ES-I3 (cell line): ENCODE measurements at regions not wholly inside any gene's neighbourhood (a gene's known extent, or its start where the extent isn't known, plus 50 kb on each side); places are given as distances from the start of the nearest gene placed in this dataset.

ENCODE experiments used
- H3K36me3 ChIP-seq: 2 replicates; pipeline ENCODE4 v1.6.1; 2013; ENCODE audit warnings: mild to moderate bottlenecking, low read length, control low read depth, moderate library complexity; ENCODE audit not compliant: insufficient read depth
- H3K4me1 ChIP-seq: 2 replicates; pipeline ENCODE4 v1.6.1; 2013; ENCODE audit warnings: mild to moderate bottlenecking, control low read depth, low read length; ENCODE audit not compliant: insufficient read depth
- H3K9ac ChIP-seq: 2 replicates; pipeline ENCODE4 v1.6.1; 2013; ENCODE audit warnings: low read depth, mild to moderate bottlenecking, low read length, moderate library complexity
- H3K9me3 ChIP-seq: 2 replicates; pipeline ENCODE4 v1.6.1; 2013; ENCODE audit warnings: mild to moderate bottlenecking, low read length, moderate library complexity; ENCODE audit not compliant: control insufficient read depth, insufficient read depth

DNA sequence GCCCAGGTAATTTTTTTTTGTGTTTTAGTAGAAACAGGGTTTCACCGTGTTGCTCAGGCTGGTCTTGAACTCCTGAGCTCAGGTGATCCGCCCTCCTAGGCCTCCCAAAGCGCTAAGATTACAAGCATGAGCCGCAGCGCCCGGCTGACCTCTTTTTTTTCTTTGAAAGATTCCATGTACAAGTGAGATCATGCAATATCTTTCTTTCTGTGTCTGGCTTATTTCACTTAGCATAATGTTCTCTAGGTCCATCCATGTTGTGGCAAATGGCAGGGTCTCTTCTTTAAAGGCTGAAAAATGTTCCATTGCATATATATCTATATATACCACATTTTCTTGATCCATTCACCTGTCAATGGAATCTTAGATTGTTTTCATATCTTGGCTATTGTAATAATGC lies 255.0 kb upstream of the MYOCD start:
- H3K4me1 ChIP-seq, result peaks cover 15% of the 10 kb centered on the region; the same call in 1 of the 2 replicates
- H3K9ac ChIP-seq, result no peak overlapping the region
- H3K9me3 ChIP-seq, result no peaks in the 10 kb centered on the region
- H3K36me3 ChIP-seq, result no peaks in the 10 kb centered on the region

DNA sequence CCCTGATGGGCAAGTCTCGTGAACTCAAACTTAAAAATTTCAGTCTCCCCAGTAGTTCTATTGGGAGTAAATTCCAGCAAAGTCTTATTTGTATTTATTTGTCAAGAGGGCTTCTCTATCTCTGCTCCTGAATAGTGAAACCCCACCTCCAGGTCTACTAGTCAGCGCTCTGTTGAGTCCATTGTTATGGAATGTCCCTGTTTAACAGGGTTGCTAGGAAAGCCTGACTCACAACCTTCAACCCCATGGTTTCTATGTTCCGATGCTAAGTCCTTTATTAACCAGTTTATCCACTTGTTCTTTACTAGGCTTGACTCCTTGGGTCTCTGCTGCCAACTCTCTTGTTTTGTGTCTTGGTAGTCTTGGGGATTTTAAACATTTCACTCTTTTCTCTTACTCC lies 250.7 kb upstream of the MYOCD start:
- Histone ChIP-seq H3K36me3 (no peaks in the 10 kb centered on the region), H3K9me3 (no peaks in the 10 kb centered on the region), H3K4me1 (peaks cover 9% of the 10 kb centered on the region; the same call in 1 of the 2 replicates), H3K9ac (no peak overlapping the region)

DNA sequence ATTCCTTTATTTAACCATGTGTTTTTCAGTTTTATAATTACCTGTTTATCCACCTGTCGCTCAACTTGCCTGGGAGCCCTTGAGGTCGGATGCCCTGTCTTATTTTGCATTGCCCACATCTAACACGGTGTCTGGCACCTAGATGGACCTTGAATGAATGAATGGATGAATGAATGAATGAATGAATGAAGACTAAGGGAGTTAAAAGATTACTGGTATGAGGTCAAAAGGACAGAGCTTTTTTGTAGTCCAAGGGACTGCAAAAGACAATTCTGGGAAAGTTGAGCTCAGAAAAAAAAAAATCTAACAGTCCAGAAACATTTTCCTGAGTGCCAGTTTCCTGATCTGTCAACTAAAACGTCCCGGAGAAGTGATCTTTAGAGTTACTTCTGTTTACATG lies 244.6 kb upstream of the MYOCD start:
- Histone ChIP-seq H3K36me3 (no peaks in the 10 kb centered on the region), H3K9me3 (no peaks in the 10 kb centered on the region), H3K9ac (no peak overlapping the region), H3K4me1 (no peaks in the 10 kb centered on the region)

DNA sequence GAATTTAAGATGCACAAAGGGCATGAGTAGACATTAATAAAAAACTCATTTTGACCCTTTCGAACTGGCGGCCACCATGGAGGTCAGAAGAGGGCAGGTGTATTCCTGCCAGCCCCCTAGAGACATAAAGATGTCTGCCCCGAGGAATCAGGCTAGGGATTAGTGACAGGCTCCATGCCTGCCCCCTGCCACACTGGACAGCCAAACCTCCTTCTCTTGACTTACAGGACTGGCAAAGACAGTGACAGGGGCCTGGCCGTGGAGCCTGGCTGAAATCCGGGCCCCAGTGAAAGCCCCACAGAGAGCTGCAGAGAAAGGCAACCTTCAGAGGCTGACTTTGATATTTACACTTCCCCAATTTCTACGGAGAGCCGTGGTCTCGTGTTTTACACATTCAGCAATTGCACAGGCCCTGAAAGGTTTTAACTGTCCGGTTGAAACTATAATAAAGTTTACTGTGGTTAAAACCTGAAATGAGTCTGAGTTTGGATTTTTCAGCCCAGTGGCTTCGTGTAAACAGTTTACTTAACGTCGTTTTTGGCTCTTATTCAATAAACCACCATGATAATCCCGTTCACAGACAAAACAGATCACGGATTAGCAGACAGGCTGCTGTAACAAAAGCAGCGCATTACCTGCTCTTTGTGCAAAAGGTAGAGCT lies 243.9 kb upstream of the MYOCD start:
- no peaks in the 10 kb centered on the region for H3K36me3 ChIP-seq
- H3K9ac ChIP-seq, result no peak overlapping the region
- no peaks in the 10 kb centered on the region for H3K4me1 ChIP-seq
- H3K9me3 ChIP-seq, result no peaks in the 10 kb centered on the region

DNA sequence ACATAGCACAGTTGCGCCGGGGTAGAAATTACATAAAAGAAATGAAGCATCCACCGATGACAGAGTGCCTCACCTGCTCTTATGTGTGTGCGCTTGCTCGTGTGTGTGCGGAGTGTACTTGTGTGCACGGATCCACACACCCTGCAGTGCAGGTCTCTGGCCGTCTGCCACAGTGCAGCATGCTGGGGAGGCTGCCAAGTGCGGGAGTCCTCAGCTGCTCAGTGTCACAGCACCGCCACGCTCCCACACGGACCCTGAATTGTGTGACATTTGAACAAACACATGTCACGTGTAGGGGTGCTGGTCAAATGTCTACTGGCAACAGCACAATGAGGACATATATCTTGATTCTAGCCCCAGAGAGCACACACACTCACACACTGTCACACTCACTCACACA lies 243.0 kb upstream of the MYOCD start:
- H3K9ac ChIP-seq, result no peak overlapping the region
- no peaks in the 10 kb centered on the region for H3K9me3 ChIP-seq
- H3K36me3 ChIP-seq, result no peaks in the 10 kb centered on the region
- H3K4me1 ChIP-seq, result no peaks in the 10 kb centered on the region

DNA sequence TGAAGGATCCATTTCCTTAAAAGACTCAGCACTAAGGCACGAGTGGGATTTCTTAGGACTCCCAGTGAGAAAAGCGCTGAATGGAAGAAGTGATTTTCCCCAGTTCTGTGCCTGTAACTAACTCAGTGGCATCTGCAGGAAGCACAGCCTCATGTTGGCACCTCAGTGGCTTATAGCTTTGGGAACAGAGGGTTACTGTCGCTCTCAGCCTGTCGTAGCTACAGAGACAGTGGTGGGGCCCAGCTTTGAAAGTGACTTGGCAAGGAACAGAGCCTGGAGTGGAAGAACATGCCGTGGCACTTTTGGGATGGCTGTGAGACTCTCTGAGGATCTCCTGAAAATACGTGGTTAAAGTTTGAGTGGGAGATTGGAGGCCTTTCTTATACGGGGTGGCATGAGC lies 242.4 kb upstream of the MYOCD start:
- Histone ChIP-seq H3K9ac (no peak overlapping the region), H3K4me1 (no peaks in the 10 kb centered on the region), H3K36me3 (no peaks in the 10 kb centered on the region), H3K9me3 (no peaks in the 10 kb centered on the region)

DNA sequence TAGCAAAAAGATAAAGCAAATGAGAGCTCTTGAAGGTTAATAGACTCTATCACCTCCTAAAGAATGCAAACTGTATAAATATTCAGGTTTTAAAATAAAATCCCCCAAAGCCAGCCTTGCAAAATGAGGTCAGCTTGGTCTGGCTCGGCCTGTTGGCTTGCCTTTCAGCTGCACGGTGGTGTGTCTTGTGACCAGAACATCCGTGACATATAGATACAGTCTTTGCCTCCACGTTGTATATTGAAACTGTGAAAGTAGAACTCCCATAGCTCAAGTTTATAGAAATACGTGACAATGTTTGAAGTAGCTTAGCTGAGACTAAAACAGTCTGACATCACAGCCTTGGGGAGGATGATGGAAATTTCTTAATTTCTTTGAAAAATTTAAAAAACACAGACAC lies 236.6 kb upstream of the MYOCD start:
- Histone ChIP-seq H3K36me3 (no peaks in the 10 kb centered on the region), H3K4me1 (peaks cover 4% of the 10 kb centered on the region; the same call in 1 of the 2 replicates), H3K9me3 (no peaks in the 10 kb centered on the region), H3K9ac (no peak overlapping the region)

DNA sequence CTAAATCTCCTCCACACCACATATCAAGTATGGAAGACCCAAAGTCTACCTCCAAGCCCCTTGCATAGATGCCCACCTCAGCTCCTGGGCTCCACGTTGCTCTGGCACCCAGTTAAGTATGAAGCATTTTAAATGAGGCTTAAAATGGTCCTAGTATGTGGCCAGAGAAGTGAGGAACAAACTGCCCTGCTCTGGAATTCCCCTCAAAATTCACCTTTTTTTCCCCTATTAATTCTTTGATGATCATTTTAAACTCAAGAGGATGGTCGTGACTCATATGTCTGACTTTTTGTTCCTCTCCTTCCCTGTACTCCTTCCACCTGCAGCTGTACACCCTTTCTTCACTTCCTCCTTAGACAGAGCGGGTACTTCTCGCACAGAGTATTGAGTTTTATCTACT lies 234.5 kb upstream of the MYOCD start:
- H3K36me3 ChIP-seq, result no peaks in the 10 kb centered on the region
- no peaks in the 10 kb centered on the region for H3K9me3 ChIP-seq
- H3K4me1 ChIP-seq, result peaks cover 4% of the 10 kb centered on the region; the same call in 1 of the 2 replicates
- no peak overlapping the region for H3K9ac ChIP-seq

DNA sequence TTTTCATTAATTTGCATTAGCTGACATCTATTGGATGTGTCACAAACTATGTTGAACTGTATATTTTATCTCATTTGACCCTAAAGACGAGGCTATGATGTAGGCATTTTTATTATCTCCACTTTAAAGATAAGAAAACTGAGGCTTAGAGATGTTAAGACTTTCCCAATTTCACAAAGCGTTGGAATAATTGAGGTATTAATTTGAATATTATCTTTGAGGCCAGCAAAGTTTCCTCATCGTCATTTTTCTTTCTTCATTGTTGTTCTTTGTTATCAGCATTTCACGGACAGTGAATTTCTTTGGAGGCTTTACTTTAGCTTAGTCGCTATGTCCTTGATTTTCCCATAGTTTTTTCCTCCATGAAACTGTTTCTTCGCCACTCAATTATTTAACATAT lies 227.5 kb upstream of the MYOCD start:
- Histone ChIP-seq H3K9me3 (no peaks in the 10 kb centered on the region), H3K9ac (no peak overlapping the region), H3K4me1 (peaks cover 4% of the 10 kb centered on the region; the same call in 1 of the 2 replicates), H3K36me3 (no peaks in the 10 kb centered on the region)

DNA sequence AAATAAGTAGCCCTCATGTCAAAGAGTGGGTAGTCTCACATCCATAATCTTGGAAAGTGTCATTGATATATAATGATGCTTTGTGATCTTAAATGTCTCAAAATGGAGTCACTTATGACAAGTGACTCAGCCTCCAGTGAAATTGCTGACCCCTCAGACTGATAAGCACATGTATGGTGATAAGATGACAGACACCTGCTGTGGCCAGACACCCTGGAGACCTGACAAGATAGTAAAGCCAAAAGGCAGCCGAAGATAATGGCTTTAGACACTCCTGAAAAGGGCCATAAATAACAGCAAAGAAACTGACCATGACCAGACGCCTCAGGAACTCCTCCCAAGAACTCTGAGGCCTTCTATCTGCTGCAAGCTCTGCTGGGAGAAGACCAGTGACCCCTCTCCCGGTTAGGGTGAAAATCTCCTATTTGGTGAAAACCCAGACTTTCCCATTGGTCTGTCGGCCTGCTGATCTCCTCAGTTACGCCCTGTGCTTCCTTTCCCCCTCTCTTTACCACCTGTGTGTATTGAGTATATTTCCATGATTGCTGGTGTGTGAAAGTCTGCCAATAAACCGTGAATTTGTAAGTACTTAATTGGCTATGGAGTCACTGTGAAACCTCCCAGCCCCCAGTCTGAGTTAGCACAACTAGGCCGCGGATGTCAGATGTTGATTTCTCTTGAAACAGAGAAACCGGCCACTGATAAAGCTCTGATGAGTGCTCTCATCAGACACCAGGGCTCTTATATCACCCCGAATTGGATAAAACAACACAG lies 226.7 kb upstream of the MYOCD start:
- Histone ChIP-seq H3K9ac (no peak overlapping the region), H3K9me3 (no peaks in the 10 kb centered on the region), H3K36me3 (no peaks in the 10 kb centered on the region), H3K4me1 (peaks cover 1% of the 10 kb centered on the region; the same call in 1 of the 2 replicates)

DNA sequence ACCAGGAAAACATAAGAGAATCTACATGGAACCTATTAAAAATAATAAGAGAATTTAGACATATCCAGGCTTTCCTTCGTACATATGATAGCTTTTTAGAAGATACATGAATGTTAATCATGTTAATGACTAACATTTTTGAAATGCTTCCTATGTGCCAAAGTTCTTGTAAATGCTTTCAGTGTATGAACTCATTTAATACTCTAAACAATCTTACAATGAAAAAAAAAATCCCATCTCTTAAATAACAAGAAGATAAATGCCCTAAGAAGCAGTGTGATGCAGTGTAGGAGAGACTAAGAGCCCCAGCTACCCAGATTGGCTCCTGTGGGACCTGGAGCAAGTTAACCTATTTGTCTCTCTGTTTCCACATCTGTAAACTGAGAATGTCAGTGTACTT lies 220.4 kb upstream of the MYOCD start:
- H3K36me3 ChIP-seq, result no peaks in the 10 kb centered on the region
- H3K9ac ChIP-seq, result no peak overlapping the region
- H3K4me1 ChIP-seq, result no peaks in the 10 kb centered on the region
- H3K9me3 ChIP-seq, result no peaks in the 10 kb centered on the region

DNA sequence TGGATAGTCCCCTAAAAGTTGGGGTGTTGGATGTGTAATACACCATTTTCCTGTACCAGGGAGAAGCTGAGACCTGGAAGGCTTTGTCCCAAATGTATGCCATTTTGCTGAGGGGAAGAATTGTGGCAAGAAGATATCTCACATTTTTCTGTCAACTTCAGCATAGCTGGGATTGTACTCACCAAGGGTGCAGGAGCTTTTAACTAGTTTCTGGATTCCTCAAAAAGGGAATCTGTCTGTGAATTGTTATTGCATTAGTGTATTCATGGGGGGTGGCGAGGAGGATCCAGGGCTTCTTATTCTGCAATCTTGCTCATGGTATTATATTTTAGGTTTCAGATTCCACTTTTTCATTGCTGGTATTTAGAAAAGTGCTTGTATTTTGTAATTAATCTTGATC lies 208.2 kb upstream of the MYOCD start:
- Histone ChIP-seq H3K4me1 (no peaks in the 10 kb centered on the region), H3K36me3 (no peaks in the 10 kb centered on the region), H3K9me3 (peaks cover 3% of the 10 kb centered on the region; the same call in 1 of the 2 replicates), H3K9ac (no peak overlapping the region)

DNA sequence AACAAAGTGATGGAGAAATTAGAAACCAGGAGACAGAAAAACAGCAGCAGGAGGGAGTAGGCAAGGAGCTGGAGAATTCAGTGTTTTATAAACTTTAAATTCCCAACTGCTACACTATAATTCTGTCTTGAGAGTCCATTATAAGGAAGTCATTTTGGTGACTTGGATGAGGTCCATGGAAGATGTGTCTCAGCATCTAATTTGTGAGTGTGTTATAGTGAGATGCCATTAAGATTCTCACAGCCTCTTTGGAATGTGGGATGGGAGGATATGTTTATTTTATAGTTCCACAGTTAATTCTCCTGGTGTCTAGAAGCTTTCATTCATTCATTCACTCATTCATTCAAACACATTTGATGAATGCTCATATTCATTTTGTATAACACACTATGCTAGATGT lies 206.0 kb upstream of the MYOCD start:
- Histone ChIP-seq H3K9me3 (peaks cover 3% of the 10 kb centered on the region; the same call in 1 of the 2 replicates), H3K4me1 (no peaks in the 10 kb centered on the region), H3K9ac (no peak overlapping the region), H3K36me3 (no peaks in the 10 kb centered on the region)

DNA sequence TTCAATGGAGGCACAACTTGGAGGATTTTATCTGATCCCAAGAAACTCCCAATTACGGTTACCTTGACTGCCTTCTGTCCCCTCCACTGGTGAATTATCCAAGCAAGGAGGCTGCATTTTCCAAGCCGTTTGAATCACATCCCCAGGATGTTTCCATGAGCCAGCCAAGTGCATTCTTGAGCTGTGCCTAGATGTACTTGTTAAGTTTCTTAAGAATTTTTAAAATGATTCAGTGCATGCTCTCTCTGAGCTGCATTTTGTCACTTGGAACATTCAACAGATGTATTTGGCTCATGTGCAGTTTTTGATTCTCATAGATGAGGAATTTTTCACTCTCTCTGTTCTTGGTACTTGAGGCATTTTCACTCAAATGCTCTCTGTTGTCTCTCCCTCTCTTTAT lies 202.6 kb upstream of the MYOCD start:
- H3K9ac ChIP-seq, result no peak overlapping the region
- H3K4me1 ChIP-seq, result no peaks in the 10 kb centered on the region
- no peaks in the 10 kb centered on the region for H3K9me3 ChIP-seq
- H3K36me3 ChIP-seq, result no peaks in the 10 kb centered on the region
